Activated T-helper 9 cell treated with anti-CD3 and anti-CD28 coated beads, Interleukin-2, amount 50 U/mL, for 16 hours (primary cell): ENCODE measurements at regions not wholly inside any gene's neighbourhood (a gene's known extent, or its start where the extent isn't known, plus 50 kb on each side); places are given as distances from the start of the nearest gene placed in this dataset.

Source experiments
- DNase-seq: peaks from one replicate; pipeline ENCODE4 v3.0.0-alpha.2; 2020; ENCODE audit warnings: low read depth

GRCh38 chr2:105621038-105621437, 123.7 kb upstream of the NCK2 start:
- DNase-seq = no peak

DNA sequence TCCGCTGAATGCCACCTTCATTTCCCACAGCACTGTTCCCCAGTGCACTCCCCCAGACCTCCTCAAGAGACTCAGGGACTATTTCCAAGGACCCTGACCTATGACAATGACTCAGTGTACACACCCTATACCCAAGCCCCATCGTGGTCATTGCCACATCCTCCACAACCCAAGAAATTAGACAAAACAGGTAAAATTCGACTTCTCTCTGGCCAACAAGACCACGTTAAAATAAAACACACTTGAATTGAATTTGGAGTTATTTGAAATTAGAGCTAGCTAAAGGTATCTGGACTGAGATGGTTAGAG, 126.4 kb upstream of the NCK2 start:
- DNase-seq = no peak

DNA sequence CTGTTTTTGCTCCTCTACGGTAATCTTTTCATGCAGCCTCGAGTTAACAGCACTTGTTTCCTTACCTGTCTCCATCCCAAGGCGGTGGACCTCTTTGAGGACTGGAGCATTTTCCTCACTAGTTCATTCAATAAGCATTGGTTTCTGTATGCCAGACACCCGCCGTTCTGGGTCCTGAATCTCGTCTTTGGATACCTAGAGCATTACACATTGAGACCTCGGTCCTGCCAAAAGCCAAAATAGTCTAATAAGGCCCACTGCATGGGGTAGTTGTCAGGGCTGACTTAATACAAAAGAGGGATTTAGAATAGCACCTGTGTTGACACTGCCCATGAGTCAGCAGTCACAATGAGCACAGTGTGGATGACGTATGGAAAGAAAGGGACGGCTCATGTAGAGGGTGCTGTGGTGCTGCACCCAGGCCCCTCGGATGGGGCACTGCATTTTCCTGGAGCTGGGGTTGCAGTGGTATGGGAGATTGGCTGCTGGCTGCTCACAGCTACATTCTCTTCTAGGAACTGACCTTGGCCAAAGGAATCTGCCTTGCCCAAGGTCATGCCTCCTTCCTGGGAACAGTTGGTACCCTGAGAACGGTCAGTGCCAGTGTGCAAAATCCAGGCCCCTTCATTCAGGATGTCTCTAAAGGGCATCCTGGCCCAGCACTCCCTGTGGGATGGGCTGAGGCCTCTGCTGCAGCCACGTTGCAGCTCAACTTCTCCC, 126.9 kb upstream of the NCK2 start:
- no peak for DNase-seq

DNA sequence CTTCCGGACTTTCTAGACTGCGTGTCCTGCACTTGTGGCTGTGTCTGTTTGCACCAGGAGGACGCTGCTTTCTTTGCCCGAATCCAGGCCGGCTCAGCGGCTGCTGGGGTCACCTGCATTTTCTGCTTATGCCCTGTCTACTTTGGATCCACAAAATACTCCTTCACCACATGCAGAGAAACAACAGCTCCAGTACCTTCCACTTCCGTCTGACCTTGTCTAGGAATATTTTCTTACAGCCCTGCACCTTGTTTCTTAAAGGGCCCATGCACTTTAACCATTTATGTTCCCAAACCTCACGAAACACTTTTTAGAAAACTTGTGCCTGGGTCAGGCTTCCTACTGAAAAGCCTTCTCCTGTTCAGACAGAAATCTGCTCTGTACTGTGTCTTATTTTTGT, 129.4 kb upstream of the NCK2 start:
- DNase-seq = no peak

GRCh38 chr2:105611811-105612424, 132.8 kb upstream of the NCK2 start:
- no peak for DNase-seq

- no peak for DNase-seq
These were observed 133.4 kb upstream of the NCK2 start for GRCh38 chr2:105611333-105611637.

GRCh38 chr2:105610576-105611332, 134.0 kb upstream of the NCK2 start:
- DNase-seq = no peak

- no peak for DNase-seq
These were observed 134.8 kb upstream of the NCK2 start for GRCh38 chr2:105609746-105610402.

DNA sequence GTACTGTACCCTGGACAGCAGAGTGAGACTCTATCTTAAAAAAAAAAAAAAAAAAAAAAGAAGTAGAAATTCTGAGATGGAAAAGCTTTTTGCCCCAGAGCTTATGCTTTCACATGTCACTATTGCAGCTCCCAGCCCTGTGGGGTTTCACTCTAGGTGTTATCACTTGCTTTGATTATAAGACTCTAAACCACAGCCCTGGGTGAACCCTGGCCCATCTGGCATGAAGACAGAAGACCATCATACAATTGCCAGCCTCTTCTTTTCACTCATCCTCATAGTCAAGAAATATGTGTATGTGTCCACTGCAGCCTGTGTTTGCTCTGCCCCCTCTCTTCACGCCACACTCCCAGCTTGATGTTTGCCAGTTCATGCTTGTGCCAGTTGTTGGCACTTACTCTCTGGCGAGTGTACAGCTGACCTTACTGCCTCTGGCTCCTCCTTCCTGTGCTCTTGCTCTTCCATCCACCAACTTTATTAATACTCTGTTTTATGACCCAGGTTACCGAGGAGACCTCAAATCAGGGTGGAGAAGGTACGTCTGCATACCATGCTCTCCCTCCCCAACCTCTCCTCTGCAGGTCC, 136.7 kb upstream of the NCK2 start:
- DNase-seq = no peak

- no peak for DNase-seq
These were observed 138.6 kb upstream of the NCK2 start for GRCh38 chr2:105606081-105606480.

DNA sequence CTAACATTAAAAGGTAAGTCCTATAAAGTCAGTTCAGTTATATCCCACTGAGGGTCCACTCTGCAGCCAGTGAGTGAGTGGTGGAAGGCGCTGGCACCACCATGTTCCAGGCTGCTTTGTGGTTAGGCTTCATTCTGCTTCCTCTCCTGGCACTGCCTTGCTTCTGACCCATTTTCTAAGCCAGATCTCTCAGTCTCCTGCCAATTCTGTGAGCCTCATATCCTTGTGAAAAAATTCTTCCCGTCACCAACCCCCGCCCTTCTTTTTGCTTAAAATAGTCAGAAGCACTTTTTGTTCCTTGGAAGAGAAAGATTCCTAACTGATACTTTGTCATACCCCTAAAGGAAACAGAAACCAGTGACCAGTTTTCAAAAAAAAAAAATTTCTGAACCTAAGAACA, 139.8 kb upstream of the NCK2 start:
- DNase-seq = no peak

GRCh38 chr2:105600949-105601794, 143.5 kb upstream of the NCK2 start:
- no peak for DNase-seq

GRCh38 chr2:105600602-105600948, 144.1 kb upstream of the NCK2 start:
- no peak for DNase-seq

DNA sequence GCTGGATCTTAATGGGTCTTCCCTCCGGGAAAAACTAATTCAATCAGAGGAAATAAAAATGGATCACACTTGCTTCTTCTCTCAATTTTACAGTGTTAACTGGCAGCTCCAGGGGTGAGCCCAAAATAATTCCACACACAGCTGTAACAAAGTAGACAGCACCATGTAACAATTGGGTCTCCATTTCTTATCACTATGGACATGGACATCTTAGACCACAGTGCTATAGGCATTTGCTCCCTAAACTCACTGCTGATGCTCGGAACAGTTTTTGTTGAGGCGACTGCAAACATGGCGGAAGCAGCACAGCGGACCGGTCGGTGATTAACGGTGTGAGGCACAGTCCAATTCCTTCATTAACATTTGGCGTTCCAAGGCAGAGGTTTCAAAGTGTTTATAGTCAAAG, 144.7 kb upstream of the NCK2 start:
- no peak for DNase-seq

DNA sequence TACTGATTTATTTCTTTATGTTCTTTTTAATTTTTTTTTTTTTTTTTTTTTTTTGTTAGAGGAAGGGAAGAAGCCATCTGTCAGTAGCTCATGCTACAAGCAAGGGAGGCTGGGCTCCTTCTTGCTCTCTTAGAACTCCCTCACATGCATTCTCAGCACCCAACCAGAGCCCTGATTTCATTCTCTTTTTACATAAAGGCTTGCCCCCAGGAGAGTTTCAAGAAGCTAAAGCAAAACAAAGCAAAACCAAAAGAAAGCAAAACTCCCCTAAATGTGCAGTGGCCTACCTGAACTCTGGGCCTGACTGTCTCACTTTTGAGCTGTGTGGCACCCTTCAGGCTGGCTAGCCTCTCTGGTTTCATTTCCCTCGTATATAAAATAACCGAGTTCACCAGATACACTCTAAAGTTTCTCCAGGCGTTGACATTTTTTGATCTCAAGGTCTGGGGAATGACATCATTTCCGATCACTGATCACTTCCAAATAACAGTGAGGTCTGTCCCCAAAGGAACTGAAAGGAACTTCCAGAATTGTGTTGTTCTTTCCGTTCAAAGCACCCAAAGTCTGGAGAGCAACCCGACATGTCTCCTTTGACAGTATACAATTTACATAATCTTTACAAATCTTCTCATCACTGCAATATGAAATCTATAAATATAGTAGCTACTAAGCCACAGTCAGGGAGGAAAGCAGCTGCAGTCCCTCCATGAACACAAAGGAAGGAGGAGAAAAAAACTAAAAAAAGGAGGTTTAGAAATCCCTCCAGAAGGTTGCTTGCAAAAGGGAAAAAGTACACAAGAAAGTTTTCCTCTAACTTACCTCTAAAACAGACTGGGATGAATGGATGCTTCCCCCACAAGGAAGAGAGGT, 145.6 kb upstream of the NCK2 start:
- DNase-seq = no peak

DNA sequence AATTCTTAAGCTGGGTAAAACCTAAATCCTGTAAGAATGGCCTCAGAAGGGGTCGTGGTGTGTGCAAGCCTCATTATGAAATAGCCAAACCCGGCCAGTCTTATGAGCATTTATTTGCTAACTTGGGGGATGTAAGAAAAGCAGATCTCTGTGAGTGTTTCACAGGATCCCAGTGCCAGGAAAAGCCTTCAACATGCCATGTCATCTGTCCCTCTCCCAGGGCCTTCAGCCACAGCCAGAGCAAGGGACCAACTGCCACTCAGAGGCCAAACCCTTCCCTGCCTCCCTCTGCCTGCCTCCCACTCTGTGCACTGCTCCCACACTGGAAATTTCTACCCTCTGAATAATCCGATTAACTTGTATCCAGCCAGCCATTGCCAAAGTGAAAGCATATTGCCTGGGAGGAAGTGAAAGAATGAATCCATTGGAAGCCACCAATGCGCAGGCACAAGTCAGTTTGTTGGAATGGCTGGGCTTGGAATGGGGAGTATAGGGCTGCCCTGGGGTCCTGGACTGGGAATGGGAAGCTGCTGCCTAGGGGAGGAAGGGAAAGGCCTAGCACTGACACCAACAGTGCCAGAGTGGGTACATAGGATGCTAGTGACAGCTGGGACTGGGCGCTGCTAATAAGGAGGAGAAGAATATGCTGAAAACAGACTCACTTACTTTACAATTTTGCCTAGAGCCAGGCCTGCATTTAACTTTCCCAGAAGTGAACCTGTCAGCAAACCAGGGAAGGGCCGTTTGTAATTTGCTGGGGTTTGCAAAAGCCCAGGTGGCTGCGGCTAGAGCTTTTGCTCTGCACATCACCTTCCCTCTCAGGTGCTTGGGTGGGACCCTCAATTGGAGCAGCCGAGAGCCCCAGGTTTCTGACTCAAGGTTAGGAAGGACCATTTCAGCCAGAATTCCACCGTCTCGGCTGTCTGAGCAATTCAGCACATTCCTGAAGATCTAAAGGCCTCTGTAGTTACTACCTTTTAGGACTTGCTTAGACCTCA, 146.6 kb upstream of the NCK2 start:
- DNase-seq = no peak

GRCh38 chr2:105597011-105597805, 147.5 kb upstream of the NCK2 start:
- DNase-seq = no peak

DNA sequence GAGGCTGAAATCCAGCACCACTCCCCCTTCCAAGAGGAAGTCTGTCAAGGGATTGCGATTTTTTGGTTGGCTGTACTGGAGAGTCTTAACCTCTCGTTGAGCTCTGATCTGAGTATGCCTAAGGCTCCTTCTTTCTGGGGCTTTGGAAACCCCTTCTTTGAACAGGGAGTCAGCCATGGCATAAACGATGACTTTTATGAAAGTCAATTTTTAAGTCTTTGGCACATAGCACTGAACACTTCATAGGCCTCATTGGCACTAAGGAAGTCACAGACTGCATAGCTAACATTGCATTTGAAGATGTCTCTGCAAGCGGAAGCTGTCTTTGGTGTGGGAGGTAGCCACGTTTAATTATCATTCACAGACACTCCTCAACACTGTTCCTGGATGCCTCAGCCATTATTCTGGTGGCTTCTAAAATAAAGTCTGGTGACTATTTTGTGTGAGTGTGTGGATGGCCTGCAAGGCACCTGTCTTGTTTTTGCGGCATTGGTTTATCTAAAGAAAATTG, 148.2 kb upstream of the NCK2 start:
- DNase-seq = no peak

DNA sequence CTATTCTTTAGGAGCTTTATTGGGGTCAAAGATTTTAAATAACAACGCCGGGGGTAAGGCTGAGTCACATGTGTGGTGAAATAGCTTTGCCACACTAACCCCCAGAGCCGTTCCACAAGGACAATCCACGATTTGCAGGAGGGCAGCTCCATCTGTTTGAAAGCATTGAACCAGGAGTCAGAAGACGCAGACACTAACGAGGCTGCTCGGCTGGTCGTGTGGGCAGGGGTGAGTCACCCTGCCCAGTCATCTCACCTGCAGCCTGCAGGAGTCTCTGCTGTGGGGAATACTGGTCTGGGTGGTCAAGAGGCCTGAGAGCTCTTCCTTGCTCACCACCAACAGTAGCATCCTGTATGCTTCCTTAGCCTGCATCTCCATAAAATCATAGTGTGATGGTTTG, 149.2 kb upstream of the NCK2 start:
- no peak for DNase-seq
